MM.1S (cell line): ENCODE measurements at regions not wholly inside any gene's neighbourhood (a gene's known extent, or its start where the extent isn't known, plus 50 kb on each side); places are given as distances from the start of the nearest gene placed in this dataset.

Source experiments
- EZH2 ChIP-seq: fragments of 300-600 bp; sonication (generic); optimal IDR thresholded peaks from 2 replicates; pipeline ENCODE3; 2017; ENCODE audit warnings: low read depth, mild to moderate bottlenecking, antibody characterized with exemption, low read length, mixed read lengths
- EZH2phosphoT487 ChIP-seq: fragments of 300-600 bp; sonication (generic); IDR thresholded peaks from 2 replicates; pipeline ENCODE4 v1.6.1; 2018; ENCODE audit warnings: antibody characterized with exemption, low read length
- TF ChIP-seq, protein P1 (sequence below): fragments of 300-600 bp; sonication (generic); IDR thresholded peaks from 2 replicates; pipeline ENCODE4 v1.5.1; 2016; ENCODE audit warnings: antibody characterized with exemption, low read length, mixed read lengths

DNA sequence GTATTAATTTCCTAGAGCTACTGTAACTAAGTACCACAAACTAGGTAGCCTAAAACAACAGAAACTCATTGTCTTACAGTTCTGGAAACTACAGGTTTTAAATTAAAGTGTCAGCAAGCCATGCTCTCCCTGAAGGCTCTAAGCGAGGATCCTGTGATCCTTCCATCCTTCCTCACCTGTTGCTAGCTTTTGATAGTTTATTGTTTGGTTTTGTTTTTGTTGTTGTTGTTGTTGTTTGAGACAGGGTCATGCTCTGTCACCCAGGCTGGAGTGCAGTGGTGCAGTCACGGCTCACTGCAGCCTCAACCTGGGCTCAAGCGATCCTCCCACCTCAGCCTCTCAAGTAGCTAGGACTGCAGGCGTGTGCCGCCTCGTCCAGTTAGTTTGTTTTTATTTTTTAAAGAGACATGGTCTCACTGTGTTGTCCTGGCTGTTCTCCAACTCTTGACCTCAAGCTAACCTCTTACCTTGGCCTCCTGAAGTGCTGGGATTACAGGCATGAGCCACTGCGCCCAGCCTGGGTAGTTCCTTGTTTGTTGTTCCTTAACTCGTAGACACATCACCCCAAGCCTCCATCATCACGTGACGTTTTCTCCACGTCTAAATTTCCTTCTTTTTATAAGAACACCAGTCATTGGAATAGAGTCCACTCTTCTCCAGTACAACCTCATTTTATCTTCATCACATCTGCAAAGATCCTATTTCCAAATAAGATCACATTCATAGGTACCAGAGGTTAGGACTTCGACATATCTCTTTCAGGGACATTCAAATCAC, 109.1 kb downstream of the AKR1D1 start:
- TF ChIP-seq, protein P1, sequence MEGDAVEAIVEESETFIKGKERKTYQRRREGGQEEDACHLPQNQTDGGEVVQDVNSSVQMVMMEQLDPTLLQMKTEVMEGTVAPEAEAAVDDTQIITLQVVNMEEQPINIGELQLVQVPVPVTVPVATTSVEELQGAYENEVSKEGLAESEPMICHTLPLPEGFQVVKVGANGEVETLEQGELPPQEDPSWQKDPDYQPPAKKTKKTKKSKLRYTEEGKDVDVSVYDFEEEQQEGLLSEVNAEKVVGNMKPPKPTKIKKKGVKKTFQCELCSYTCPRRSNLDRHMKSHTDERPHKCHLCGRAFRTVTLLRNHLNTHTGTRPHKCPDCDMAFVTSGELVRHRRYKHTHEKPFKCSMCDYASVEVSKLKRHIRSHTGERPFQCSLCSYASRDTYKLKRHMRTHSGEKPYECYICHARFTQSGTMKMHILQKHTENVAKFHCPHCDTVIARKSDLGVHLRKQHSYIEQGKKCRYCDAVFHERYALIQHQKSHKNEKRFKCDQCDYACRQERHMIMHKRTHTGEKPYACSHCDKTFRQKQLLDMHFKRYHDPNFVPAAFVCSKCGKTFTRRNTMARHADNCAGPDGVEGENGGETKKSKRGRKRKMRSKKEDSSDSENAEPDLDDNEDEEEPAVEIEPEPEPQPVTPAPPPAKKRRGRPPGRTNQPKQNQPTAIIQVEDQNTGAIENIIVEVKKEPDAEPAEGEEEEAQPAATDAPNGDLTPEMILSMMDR, result no peak
- TF ChIP-seq EZH2 (no peak), EZH2phosphoT487 (no peak)
